ENCODE measurements at regions not wholly inside any gene's neighbourhood (a gene's known extent, or its start where the extent isn't known, plus 50 kb on each side); places are given as distances from the start of the nearest gene placed in this dataset.
A peak's percentile ranks its signal among the peaks of the same experiment; 100 is the strongest.

DNA sequence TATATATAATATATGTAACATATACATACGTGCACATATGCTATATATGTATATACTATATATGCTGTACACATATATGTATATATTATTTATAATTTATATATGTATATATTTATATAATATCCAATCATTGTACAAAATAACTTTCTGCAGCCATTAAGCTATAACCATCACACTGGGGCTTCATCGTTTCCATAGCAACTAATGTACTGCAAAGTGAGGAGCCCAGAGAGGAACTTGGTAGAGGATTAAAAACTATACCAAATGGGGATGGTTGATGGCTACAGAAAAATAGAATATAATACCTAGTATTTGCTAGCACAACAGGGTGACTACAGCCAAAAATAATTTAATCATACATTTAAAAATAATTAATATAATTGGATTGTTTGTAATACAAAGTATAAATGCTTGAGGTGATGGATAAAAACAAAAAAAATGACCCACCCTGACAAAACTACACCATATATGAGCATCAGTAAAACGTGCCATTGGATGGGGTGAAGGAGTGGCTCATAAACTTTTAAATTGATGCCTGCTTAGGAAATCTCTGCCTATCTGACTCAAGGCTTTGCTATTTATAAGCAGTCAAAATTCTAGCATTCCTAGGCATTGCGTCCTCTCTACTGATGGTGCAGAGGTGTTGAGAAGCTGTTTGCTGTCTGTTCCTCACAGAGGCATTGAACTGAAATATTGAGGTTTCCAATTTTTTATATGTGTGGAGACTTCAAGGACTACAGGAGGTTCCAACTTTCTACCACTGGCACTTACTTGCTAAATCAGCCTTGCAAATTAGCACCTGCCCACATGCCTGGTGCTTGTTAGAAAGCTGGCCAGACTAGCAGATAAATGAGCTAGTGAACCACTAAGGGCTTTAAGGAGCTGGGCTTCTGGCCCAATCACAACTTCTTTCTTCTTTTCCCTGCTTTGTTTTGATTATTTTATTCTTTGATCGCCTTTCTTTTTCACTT, 190.1 kb downstream of the SCP2D1 start:
- Histone ChIP-seq H3K27ac (ENCODE audit: extremely low read depth, low read depth, low read length) (no peak overlapping the region), H3K36me3 (ENCODE audit: control insufficient read depth, insufficient read depth, low read length) (no peaks in the 10 kb centered on the region), H3K9me3 (replicated peaks; ENCODE audit: control insufficient read depth, insufficient read depth, low read depth, low read length) (no peaks in the 10 kb centered on the region), H3K4me3 (no peak overlapping the region), H2AFZ (ENCODE audit: low read depth, low read length) (no peak overlapping the region), H3K4me1 (replicated peaks in 1 of 2; ENCODE audit: control insufficient read depth in 2 of 2, insufficient read depth in 2 of 2, low read length in 2 of 2) (no peaks in the 10 kb centered on the region), H3K9ac (ENCODE audit: insufficient read depth in 1 of 2, low read depth in 2 of 2, low read length in 2 of 2) (no peak overlapping the region), H3K9me1 (ENCODE audit: control insufficient read depth, insufficient read depth, low read length) (no peaks in the 10 kb centered on the region), H3K27me3 (ENCODE audit: control insufficient read depth in 2 of 2, insufficient read depth in 2 of 2, low read length in 2 of 2) (no peaks in the 10 kb centered on the region), H3K79me2 (ENCODE audit: control insufficient read depth, insufficient read depth, low read length) (no peaks in the 10 kb centered on the region), H3K4me2 (ENCODE audit: insufficient read depth, low read length) (no peak overlapping the region), H4K20me1 (replicated peaks; ENCODE audit: control insufficient read depth, insufficient read depth, low read length) (no peaks in the 10 kb centered on the region)
- in situ Hi-C loops (cut with MboI) (no loop called here), intact Hi-C loops (cut with micrococcal nuclease) (no loop called here)
- CTCF ChIA-PET (ENCODE audit: low intra/inter-chr PET ratio): no interaction called here
- no TSS peak for BruUV-seq (replicated peaks)
- no peak for ATAC-seq
- POLR2A ChIA-PET: no interaction called here
- 0% methylated on average over 4 of the region's 5 CpGs for WGBS (ENCODE audit: insufficient coverage, low coverage, missing lambda C conversion rate)
- TF ChIP-seq RFX1 (IDR thresholded peaks at IDR 0.05) (peak; percentile 17; the same call in 1 of the 2 replicates), RBM17 (IDR thresholded peaks at IDR 0.05; ENCODE audit: borderline replicate concordance, low read depth, low read length) (no peak), ZNF398 (CRISPR knock-in tag; IDR thresholded peaks at IDR 0.05) (no peak), BRCA1 (IDR thresholded peaks at IDR 0.05) (no peak), BRCA1 (CRISPR knock-in tag; IDR thresholded peaks at IDR 0.05) (no peak)
- no peak for DNase-seq (ENCODE audit: extremely low read depth in 1 of 4, low spot score in 3 of 4)
- no peak for FAIRE-seq
